Parathyroid adenoma (tissue), 2 donors: ENCODE measurements at regions not wholly inside any gene's neighbourhood (a gene's known extent, or its start where the extent isn't known, plus 50 kb on each side); places are given as distances from the start of the nearest gene placed in this dataset.

Experiments
- H2AFZ ChIP-seq: fragments of 300-600 bp; sonication (generic); one replicate; pipeline ENCODE4 v1.7.0; 2017; ENCODE audit warnings: antibody characterized with exemption, mild to moderate bottlenecking
- H3K27ac ChIP-seq: fragments of 300-600 bp; sonication (generic); one replicate; pipeline ENCODE4 v1.7.0; 2017
- H3K27me3 ChIP-seq: fragments of 300-600 bp; sonication (generic); one replicate; pipeline ENCODE4 v1.7.0; 2017; ENCODE audit warnings: low read length; ENCODE audit not compliant: control insufficient read depth, insufficient read depth
- H3K36me3 ChIP-seq: fragments of 300-600 bp; sonication (generic); one replicate; pipeline ENCODE4 v1.7.0; 2017; ENCODE audit warnings: low read length; ENCODE audit not compliant: control insufficient read depth, insufficient read depth
- H3K4me1 ChIP-seq: fragments of 300-600 bp; sonication (generic); one replicate; pipeline ENCODE4 v1.7.0; 2017; ENCODE audit warnings: control low read depth
- H3K4me2 ChIP-seq: fragments of 300-600 bp; sonication (generic); one replicate; pipeline ENCODE4 v1.7.0; 2017; ENCODE audit warnings: low read length
- H3K4me3 ChIP-seq: fragments of 300-600 bp; sonication (generic); one replicate; pipeline ENCODE4 v1.7.0; 2017; ENCODE audit warnings: low read depth, low read length
- H3K79me2 ChIP-seq: fragments of 300-600 bp; sonication (generic); one replicate; pipeline ENCODE4 v1.7.0; 2017; ENCODE audit warnings: control low read depth
- H3K9ac ChIP-seq: fragments of 300-600 bp; sonication (generic); one replicate; pipeline ENCODE4 v1.7.0; 2017; ENCODE audit warnings: mild to moderate bottlenecking
- H3K9me3 ChIP-seq: fragments of 300-600 bp; sonication (generic); one replicate; pipeline ENCODE4 v1.7.0; 2017; ENCODE audit warnings: low read length; ENCODE audit not compliant: control insufficient read depth
- TF ChIP-seq, protein P1 (sequence below): fragments of 300-600 bp; sonication (generic); IDR thresholded peaks from one replicate; pipeline ENCODE4 v1.7.0; 2017; ENCODE audit warnings: antibody characterized with exemption, mild to moderate bottlenecking
- donor health status: primary hyperparathyroidism.

DNA sequence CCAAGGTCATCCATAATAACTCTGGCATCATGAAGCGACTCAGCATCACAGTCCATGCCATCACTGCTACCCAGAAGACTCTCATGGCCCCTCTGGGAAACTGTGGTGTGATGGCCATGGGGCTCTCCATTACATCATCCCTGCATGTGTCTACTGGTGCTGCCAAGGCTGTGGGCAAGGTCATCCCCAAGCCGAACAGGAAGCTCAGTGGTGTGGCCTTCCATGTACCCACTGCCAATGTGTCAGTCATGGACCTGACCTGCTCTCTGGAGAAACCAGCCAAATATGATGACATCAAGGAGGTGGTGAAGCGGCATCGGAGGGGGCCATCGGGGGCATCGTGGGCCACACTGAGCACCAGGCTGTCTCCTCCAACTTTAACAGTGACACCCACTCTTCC is 65.1 kb upstream of the ARHGAP29 start:
- H3K4me2 ChIP-seq: no peak overlapping the region
- no peak overlapping the region for H3K27ac ChIP-seq
- no peak overlapping the region for H2AFZ ChIP-seq
- H3K4me1 ChIP-seq: peaks cover 4% of the 10 kb centered on the region
- H3K9ac ChIP-seq: no peak overlapping the region
- no peak overlapping the region for H3K4me3 ChIP-seq
- no peaks in the 10 kb centered on the region for H3K27me3 ChIP-seq
- H3K9me3 ChIP-seq: no peaks in the 10 kb centered on the region
- TF ChIP-seq, protein P1, sequence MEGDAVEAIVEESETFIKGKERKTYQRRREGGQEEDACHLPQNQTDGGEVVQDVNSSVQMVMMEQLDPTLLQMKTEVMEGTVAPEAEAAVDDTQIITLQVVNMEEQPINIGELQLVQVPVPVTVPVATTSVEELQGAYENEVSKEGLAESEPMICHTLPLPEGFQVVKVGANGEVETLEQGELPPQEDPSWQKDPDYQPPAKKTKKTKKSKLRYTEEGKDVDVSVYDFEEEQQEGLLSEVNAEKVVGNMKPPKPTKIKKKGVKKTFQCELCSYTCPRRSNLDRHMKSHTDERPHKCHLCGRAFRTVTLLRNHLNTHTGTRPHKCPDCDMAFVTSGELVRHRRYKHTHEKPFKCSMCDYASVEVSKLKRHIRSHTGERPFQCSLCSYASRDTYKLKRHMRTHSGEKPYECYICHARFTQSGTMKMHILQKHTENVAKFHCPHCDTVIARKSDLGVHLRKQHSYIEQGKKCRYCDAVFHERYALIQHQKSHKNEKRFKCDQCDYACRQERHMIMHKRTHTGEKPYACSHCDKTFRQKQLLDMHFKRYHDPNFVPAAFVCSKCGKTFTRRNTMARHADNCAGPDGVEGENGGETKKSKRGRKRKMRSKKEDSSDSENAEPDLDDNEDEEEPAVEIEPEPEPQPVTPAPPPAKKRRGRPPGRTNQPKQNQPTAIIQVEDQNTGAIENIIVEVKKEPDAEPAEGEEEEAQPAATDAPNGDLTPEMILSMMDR: no peak
- no peaks in the 10 kb centered on the region for H3K79me2 ChIP-seq
- no peaks in the 10 kb centered on the region for H3K36me3 ChIP-seq

DNA sequence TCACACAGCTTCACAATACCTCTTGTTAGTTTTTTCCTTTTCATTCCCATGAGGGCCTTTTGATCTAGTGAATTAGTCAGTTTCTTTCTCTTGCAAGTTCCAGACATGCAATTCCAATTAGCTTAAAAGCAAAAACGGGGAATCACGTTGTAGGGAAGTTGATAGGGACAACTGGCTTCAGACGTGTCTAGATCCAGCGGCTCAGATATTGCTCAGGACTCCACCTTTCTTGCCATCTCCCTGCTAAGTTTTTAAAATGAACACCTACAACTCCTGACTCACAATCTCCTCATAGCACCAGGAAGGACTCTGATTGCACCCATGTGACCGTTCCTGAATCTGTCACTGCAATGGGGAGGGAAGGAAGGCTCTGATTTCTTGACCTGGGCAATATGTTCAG is 63.8 kb upstream of the ARHGAP29 start:
- Histone ChIP-seq H3K4me1 (peaks cover 4% of the 10 kb centered on the region), H3K4me2 (no peak overlapping the region), H3K27me3 (no peaks in the 10 kb centered on the region), H3K9me3 (no peaks in the 10 kb centered on the region), H3K79me2 (no peaks in the 10 kb centered on the region), H2AFZ (no peak overlapping the region), H3K9ac (no peak overlapping the region), H3K27ac (no peak overlapping the region), H3K4me3 (no peak overlapping the region), H3K36me3 (no peaks in the 10 kb centered on the region)
- TF ChIP-seq, protein P1: no peak

DNA sequence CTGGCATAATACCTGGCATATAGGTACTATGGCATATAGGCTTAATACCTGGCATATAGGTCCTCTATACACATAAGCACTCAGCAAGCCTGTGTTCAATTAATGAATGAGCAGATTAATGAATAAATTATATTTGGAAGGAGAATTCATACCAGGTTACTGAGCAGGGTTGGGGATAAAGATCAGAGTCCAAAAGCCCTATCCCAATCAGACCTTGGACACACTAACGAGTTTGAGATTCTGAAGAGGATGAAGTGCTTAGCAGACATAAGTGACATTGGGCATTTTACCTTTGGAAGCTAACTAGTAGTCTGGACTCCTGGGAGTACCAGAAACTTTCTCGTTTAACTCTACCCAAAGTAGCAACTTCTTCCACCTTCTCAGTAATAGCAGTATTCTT is 63.3 kb upstream of the ARHGAP29 start:
- H3K4me1 ChIP-seq: peaks cover 4% of the 10 kb centered on the region
- H3K79me2 ChIP-seq: no peaks in the 10 kb centered on the region
- H3K4me2 ChIP-seq: no peak overlapping the region
- H3K9me3 ChIP-seq: no peaks in the 10 kb centered on the region
- H3K36me3 ChIP-seq: no peaks in the 10 kb centered on the region
- no peaks in the 10 kb centered on the region for H3K27me3 ChIP-seq
- TF ChIP-seq, protein P1: no peak
- H3K9ac ChIP-seq: no peak overlapping the region
- H3K27ac ChIP-seq: peak overlapping the region; percentile 9
- no peak overlapping the region for H3K4me3 ChIP-seq
- H2AFZ ChIP-seq: no peak overlapping the region

DNA sequence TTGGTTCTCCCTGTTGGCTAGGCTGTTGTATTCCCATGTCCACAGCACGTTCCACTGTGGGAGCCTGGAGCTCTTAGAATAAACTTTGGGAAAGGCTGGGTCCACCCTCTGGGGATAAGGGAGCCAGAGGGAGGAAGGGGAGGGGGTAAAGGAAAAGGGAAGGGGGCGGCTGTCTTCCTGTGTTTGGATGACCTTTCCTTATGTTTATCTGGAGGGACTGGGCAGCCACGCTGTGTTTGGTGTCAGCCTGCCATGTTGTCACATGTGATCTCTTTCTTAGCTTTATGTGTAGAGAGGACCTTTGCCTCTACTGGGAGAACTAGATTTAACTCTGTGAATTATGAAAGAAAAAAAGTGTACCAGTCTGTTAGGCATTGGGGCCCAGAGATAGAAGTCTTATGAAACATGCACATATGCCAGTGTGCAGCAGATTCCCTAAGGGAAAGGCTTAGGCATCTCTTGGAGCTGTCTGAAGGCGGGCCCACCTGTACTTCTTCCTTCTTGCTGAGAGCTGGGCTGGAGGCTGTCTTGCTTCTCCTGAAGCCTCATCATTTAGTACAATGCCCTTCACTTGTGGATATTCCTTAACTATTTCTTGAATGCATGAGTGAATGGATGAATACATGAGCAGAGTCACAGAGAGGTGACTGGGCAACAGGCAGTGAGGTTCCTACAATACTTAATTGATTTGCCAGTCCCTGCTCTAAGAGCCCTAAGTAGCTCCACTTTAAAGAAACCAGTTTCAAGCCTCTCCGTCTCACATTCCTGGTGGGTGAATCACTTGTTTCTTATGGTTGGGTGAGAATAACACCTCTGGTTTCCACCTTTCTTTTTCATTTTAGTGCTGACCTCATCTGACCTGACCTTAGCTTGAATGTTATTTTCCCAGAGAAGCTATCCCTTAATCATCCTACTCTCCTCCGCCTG is 62.5 kb upstream of the ARHGAP29 start:
- peak overlapping the region; percentile 19 for H3K4me2 ChIP-seq
- H3K27me3 ChIP-seq: no peaks in the 10 kb centered on the region
- H3K4me3 ChIP-seq: no peak overlapping the region
- peak overlapping the region; percentile 12 for H3K27ac ChIP-seq
- no peaks in the 10 kb centered on the region for H3K79me2 ChIP-seq
- TF ChIP-seq, protein P1: no peak
- H3K9me3 ChIP-seq: no peaks in the 10 kb centered on the region
- H3K4me1 ChIP-seq: peaks cover 4% of the 10 kb centered on the region
- peak overlapping the region; percentile 42 for H2AFZ ChIP-seq
- H3K36me3 ChIP-seq: no peaks in the 10 kb centered on the region
- no peak overlapping the region for H3K9ac ChIP-seq

DNA sequence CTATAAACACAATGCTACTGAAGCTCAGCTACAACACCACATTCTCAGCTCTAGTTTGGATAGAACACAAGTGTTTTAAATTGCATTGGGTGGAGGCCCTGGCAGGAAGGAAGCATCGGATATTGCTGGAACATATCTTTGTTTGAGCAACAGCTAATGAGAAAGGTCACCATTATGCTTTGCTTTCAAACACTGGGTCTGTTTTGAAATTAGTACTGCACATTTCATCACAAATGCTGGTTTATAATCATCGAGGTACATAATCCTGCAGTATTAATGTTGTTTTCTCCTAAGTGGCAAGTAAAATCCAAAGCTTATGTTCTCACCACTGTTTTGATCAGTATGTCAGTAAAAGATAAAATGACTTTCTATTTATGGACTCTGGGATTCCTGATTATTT is 61.5 kb upstream of the ARHGAP29 start:
- TF ChIP-seq, protein P1: no peak
- H3K4me2 ChIP-seq: no peak overlapping the region
- H3K4me3 ChIP-seq: no peak overlapping the region
- peak overlapping the region; percentile 12 for H3K27ac ChIP-seq
- H3K9ac ChIP-seq: no peak overlapping the region
- no peaks in the 10 kb centered on the region for H3K9me3 ChIP-seq
- no peaks in the 10 kb centered on the region for H3K27me3 ChIP-seq
- no peaks in the 10 kb centered on the region for H3K36me3 ChIP-seq
- no peaks in the 10 kb centered on the region for H3K79me2 ChIP-seq
- peaks cover 4% of the 10 kb centered on the region for H3K4me1 ChIP-seq
- H2AFZ ChIP-seq: no peak overlapping the region
